ENCODE measurements at regions not wholly inside any gene's neighbourhood (a gene's known extent, or its start where the extent isn't known, plus 50 kb on each side); places are given as distances from the start of the nearest gene placed in this dataset.
"Not testable (repeated sequence)": the region's sequence is repeated elsewhere in the genome, so short reads cannot be mapped to it uniquely, and the experiment has no call there.

GRCh38 chr7:156374335-156374734 lies 266.2 kb upstream of the RNF32 start:
- no peak for DNase-seq

GRCh38 chr7:156369929-156370328 lies 270.6 kb upstream of the RNF32 start:
- not testable (repeated sequence) for DNase-seq

- no peak for DNase-seq
Measured at GRCh38 chr7:156368053-156368843, 272.3 kb upstream of the RNF32 start.

- DNase-seq = no peak
Measured at GRCh38 chr7:156363751-156364150, 276.8 kb upstream of the RNF32 start.

- DNase-seq = no peak
Measured at GRCh38 chr7:156360835-156361234, 279.7 kb upstream of the RNF32 start.

GRCh38 chr7:156356551-156356950 lies 284.0 kb upstream of the RNF32 start:
- no peak for DNase-seq

GRCh38 chr7:156353352-156353751 lies 287.2 kb upstream of the RNF32 start:
- no peak for DNase-seq

GRCh38 chr7:156347703-156348248 lies 292.8 kb upstream of the RNF32 start:
- not testable (repeated sequence) for DNase-seq

- no peak for DNase-seq
Measured at GRCh38 chr7:156347132-156347531, 293.4 kb upstream of the RNF32 start.

GRCh38 chr7:156344595-156344994 lies 296.0 kb upstream of the RNF32 start:
- no peak for DNase-seq

- no peak for DNase-seq
Measured at GRCh38 chr7:156334636-156335035, 305.9 kb upstream of the RNF32 start.

GRCh38 chr7:156327916-156328315 lies 312.7 kb upstream of the RNF32 start:
- no peak for DNase-seq

- no peak for DNase-seq
Measured at GRCh38 chr7:156327474-156327873, 313.1 kb upstream of the RNF32 start.

- DNase-seq = no peak
Measured at GRCh38 chr7:156324201-156324600, 316.4 kb upstream of the RNF32 start.

GRCh38 chr7:156321430-156321829 lies 319.1 kb upstream of the RNF32 start:
- not testable (repeated sequence) for DNase-seq

GRCh38 chr7:156318926-156319325 lies 321.6 kb upstream of the RNF32 start:
- DNase-seq = no peak

GRCh38 chr7:156318426-156318825 lies 322.1 kb upstream of the RNF32 start:
- DNase-seq = no peak

- no peak for DNase-seq
Measured at GRCh38 chr7:156309016-156309620, 331.5 kb upstream of the RNF32 start.

- no peak for DNase-seq
Measured at GRCh38 chr7:156307193-156307592, 333.4 kb upstream of the RNF32 start.

- DNase-seq = no peak
Measured at GRCh38 chr7:156305351-156305750, 335.2 kb upstream of the RNF32 start.

- DNase-seq = no peak
Measured at GRCh38 chr7:156282816-156283215, 357.8 kb upstream of the RNF32 start.

- DNase-seq = no peak
Measured at GRCh38 chr7:156279635-156280034, 360.9 kb upstream of the RNF32 start.

- DNase-seq = no peak
Measured at GRCh38 chr7:156275292-156275691, 365.3 kb upstream of the RNF32 start.

- DNase-seq = no peak
Measured at GRCh38 chr7:156274557-156274956, 366.0 kb upstream of the RNF32 start.
